ENCODE measurements at regions not wholly inside any gene's neighbourhood (a gene's known extent, or its start where the extent isn't known, plus 50 kb on each side); places are given as distances from the start of the nearest gene placed in this dataset.

DNA sequence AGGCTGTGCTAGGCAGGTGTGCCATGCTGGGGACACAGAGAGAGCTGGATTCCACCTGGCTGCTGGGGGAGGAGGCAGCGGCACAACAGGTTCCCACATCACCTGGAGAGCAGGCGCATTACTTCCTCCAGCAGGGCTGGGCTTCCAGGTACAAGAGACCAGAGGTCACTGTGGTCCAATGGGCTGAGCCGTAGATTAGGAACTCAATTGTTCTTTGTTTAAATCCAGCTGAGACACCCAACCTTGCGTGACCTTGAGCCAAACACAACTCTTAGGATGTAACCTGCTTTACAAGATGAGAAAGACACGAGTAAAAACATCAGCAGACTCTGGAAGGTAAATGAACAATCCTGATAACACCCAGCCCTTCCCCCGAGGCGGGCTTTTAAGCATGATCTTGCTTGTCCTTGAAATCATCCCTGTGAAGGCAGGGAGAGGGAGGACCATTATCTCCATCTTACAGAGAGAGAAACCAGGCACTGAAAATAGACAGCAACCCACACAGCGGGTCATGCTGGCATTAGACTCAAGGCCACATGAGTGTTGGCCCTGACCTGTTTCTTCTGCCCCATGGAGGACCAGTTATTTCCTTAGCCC lies 216.5 kb upstream of the RREB1 start:
- TF ChIP-seq CTCF (IDR thresholded peaks at IDR 0.05) = no peak
- TF ChIP-seq ZFX (IDR thresholded peaks at IDR 0.05; ENCODE audit: borderline replicate concordance) = no peak

All from 22Rv1 (cell line).